ENCODE measurements at regions not wholly inside any gene's neighbourhood (a gene's known extent, or its start where the extent isn't known, plus 50 kb on each side); places are given as distances from the start of the nearest gene placed in this dataset.

DNA sequence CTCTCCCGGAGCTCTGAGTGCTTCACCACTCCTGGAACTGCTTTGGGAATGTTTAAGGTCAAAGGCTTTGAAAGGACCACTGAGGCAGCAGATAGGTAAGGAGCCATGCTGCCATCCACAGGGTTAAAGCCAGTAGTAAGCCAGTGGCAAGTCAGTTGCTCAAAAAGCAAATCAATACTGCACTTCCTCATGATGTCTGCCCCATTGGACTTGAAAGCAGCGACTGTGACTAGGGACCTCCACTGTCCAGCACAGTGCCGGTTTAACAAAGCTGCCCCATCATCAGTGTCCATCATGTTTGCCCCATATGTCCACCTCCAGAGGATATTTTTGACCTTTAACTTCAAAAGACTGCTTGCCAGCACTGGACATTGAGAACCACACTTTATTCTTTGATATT lies 49.9 kb upstream of the FGF13 start:
- Mint-ChIP-seq H3K4me1 (no peaks in the 10 kb centered on the region), H3K9me3 (no peaks in the 10 kb centered on the region), H3K36me3 (ENCODE audit: low read depth) (no peaks in the 10 kb centered on the region), H3K4me3 (no peak overlapping the region), H3K27ac (no peak overlapping the region), H3K27me3 (no peaks in the 10 kb centered on the region)
- CTCF ChIA-PET = no interaction called here
- POLR2A ChIA-PET = no interaction called here
- no peak for DNase-seq

Measured in activated CD4-positive, alpha-beta memory T cell treated with anti-CD3 and anti-CD28 coated beads, Interleukin-2, amount 10 ng/mL, durations not matched to agents 7 days and 5 days (primary cell).